ENCODE measurements at regions not wholly inside any gene's neighbourhood (a gene's known extent, or its start where the extent isn't known, plus 50 kb on each side); places are given as distances from the start of the nearest gene placed in this dataset.

GRCh38 chr10:8407501-8408021, 353.1 kb downstream of the GATA3 start:
- ATAC-seq: no peak
- TF ChIP-seq OSR1 (CRISPR knock-in tag; IDR thresholded peaks at IDR 0.05) (no peak), TSHZ2 (CRISPR knock-in tag; IDR thresholded peaks at IDR 0.05) (no peak), BACH2 (CRISPR knock-in tag; IDR thresholded peaks at IDR 0.05; ENCODE audit: borderline replicate concordance) (no peak), GLIS3 (CRISPR knock-in tag; IDR thresholded peaks at IDR 0.05) (no peak), ESRRG (CRISPR knock-in tag; IDR thresholded peaks at IDR 0.05) (no peak)
- TF ChIP-seq, protein P1, sequence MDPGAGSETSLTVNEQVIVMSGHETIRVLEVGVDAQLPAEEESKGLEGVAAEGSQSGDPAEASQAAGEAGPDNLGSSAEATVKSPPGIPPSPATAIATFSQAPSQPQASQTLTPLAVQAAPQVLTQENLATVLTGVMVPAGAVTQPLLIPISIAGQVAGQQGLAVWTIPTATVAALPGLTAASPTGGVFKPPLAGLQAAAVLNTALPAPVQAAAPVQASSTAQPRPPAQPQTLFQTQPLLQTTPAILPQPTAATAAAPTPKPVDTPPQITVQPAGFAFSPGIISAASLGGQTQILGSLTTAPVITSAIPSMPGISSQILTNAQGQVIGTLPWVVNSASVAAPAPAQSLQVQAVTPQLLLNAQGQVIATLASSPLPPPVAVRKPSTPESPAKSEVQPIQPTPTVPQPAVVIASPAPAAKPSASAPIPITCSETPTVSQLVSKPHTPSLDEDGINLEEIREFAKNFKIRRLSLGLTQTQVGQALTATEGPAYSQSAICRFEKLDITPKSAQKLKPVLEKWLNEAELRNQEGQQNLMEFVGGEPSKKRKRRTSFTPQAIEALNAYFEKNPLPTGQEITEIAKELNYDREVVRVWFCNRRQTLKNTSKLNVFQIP (CRISPR knock-in tag; IDR thresholded peaks at IDR 0.05; ENCODE audit: borderline replicate concordance, low read depth): no peak
- TF ChIP-seq, protein P2, sequence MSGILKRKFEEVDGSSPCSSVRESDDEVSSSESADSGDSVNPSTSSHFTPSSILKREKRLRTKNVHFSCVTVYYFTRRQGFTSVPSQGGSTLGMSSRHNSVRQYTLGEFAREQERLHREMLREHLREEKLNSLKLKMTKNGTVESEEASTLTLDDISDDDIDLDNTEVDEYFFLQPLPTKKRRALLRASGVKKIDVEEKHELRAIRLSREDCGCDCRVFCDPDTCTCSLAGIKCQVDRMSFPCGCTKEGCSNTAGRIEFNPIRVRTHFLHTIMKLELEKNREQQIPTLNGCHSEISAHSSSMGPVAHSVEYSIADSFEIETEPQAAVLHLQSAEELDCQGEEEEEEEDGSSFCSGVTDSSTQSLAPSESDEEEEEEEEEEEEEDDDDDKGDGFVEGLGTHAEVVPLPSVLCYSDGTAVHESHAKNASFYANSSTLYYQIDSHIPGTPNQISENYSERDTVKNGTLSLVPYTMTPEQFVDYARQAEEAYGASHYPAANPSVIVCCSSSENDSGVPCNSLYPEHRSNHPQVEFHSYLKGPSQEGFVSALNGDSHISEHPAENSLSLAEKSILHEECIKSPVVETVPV (CRISPR knock-in tag; IDR thresholded peaks at IDR 0.05): no peak

DNA sequence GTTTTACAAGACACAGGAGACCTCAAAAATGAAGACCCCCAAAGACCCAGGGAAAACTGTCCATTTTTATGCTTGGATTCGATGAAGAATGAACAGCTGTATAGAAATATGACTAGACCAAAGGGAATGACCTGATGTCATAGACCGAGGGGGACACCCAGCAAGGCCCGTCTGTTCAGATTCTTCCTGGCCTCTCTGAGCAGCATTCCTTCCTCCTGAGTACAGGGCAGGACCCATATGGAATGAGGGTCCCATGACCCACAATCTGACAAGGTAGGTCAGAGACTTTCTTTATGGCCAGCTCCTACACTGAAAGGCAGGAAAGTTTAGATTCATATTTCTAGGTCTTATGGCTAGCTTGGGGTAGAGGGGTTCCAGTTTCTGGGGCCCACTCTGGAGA, 356.0 kb downstream of the GATA3 start:
- no peak for ATAC-seq
- TF ChIP-seq ZNF8 (CRISPR knock-in tag; IDR thresholded peaks at IDR 0.05) (no peak), ISL1 (CRISPR knock-in tag; IDR thresholded peaks at IDR 0.05) (no peak), TCF4 (CRISPR knock-in tag; IDR thresholded peaks at IDR 0.05; ENCODE audit: borderline replicate concordance) (no peak), ZC3H10 (CRISPR knock-in tag; IDR thresholded peaks at IDR 0.05) (no peak), GLIS3 (CRISPR knock-in tag; IDR thresholded peaks at IDR 0.05) (no peak), BACH2 (CRISPR knock-in tag; IDR thresholded peaks at IDR 0.05; ENCODE audit: borderline replicate concordance) (no peak), ARNTL (CRISPR knock-in tag; IDR thresholded peaks at IDR 0.05; ENCODE audit: borderline replicate concordance, low read depth) (no peak), PPARA (CRISPR knock-in tag; IDR thresholded peaks at IDR 0.05; ENCODE audit: borderline replicate concordance) (no peak), CSDC2 (CRISPR knock-in tag; IDR thresholded peaks at IDR 0.05) (no peak), ESRRG (CRISPR knock-in tag; IDR thresholded peaks at IDR 0.05) (no peak), ZFP3 (CRISPR knock-in tag; IDR thresholded peaks at IDR 0.05) (no peak)
- TF ChIP-seq, protein P3, sequence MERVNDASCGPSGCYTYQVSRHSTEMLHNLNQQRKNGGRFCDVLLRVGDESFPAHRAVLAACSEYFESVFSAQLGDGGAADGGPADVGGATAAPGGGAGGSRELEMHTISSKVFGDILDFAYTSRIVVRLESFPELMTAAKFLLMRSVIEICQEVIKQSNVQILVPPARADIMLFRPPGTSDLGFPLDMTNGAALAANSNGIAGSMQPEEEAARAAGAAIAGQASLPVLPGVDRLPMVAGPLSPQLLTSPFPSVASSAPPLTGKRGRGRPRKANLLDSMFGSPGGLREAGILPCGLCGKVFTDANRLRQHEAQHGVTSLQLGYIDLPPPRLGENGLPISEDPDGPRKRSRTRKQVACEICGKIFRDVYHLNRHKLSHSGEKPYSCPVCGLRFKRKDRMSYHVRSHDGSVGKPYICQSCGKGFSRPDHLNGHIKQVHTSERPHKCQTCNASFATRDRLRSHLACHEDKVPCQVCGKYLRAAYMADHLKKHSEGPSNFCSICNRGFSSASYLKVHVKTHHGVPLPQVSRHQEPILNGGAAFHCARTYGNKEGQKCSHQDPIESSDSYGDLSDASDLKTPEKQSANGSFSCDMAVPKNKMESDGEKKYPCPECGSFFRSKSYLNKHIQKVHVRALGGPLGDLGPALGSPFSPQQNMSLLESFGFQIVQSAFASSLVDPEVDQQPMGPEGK (CRISPR knock-in tag; IDR thresholded peaks at IDR 0.05; ENCODE audit: borderline replicate concordance): no peak

- ATAC-seq: no peak
- TF ChIP-seq CREB5 (CRISPR knock-in tag; IDR thresholded peaks at IDR 0.05; ENCODE audit: low read depth): no peak
- TF ChIP-seq ISL1 (CRISPR knock-in tag; IDR thresholded peaks at IDR 0.05): no peak
- no peak for TF ChIP-seq ZNF8 (CRISPR knock-in tag; IDR thresholded peaks at IDR 0.05)
- no peak for TF ChIP-seq ZC3H10 (CRISPR knock-in tag; IDR thresholded peaks at IDR 0.05)
- TF ChIP-seq TCF4 (CRISPR knock-in tag; IDR thresholded peaks at IDR 0.05; ENCODE audit: borderline replicate concordance): no peak
- TF ChIP-seq GLIS3 (CRISPR knock-in tag; IDR thresholded peaks at IDR 0.05): no peak
- TF ChIP-seq ZFP3 (CRISPR knock-in tag; IDR thresholded peaks at IDR 0.05): no peak
- TF ChIP-seq TSHZ2 (CRISPR knock-in tag; IDR thresholded peaks at IDR 0.05): no peak
- TF ChIP-seq, protein P3 (CRISPR knock-in tag; IDR thresholded peaks at IDR 0.05; ENCODE audit: borderline replicate concordance): no peak
- TF ChIP-seq, protein P2 (CRISPR knock-in tag; IDR thresholded peaks at IDR 0.05): no peak
- TF ChIP-seq BACH2 (CRISPR knock-in tag; IDR thresholded peaks at IDR 0.05; ENCODE audit: borderline replicate concordance): no peak
- TF ChIP-seq ZFP30 (CRISPR knock-in tag; IDR thresholded peaks at IDR 0.05): no peak
- no peak for TF ChIP-seq SNAI2 (CRISPR knock-in tag; IDR thresholded peaks at IDR 0.05)
- TF ChIP-seq TOX (CRISPR knock-in tag; IDR thresholded peaks at IDR 0.05; ENCODE audit: borderline replicate concordance): no peak
- TF ChIP-seq ZNF70 (CRISPR knock-in tag; IDR thresholded peaks at IDR 0.05): no peak
- no peak for TF ChIP-seq CSDC2 (CRISPR knock-in tag; IDR thresholded peaks at IDR 0.05)
Observed at GRCh38 chr10:8412541-8412940, 358.1 kb downstream of the GATA3 start.
